HCT116 (cell line): ENCODE measurements at regions not wholly inside any gene's neighbourhood (a gene's known extent, or its start where the extent isn't known, plus 50 kb on each side); places are given as distances from the start of the nearest gene placed in this dataset.

ENCODE experiments used
- ATAC-seq: fragments of 200-7000 bp; cut with Tn5 transposase; 2 replicates; pipeline ENCODE4 v1.9.1; 2020; ENCODE audit warnings: mild to moderate bottlenecking, moderate library complexity
- BruUV-seq: library from RNA; stranded (reverse); fragments of 400-500 nt; replicated peaks from 2 replicates; lab custom pipeline; 2021; lab: Mats Ljungman, UMichigan
- CTCF ChIA-PET: fragments of 300-600 bp; sonication (Branson Sonifier 250); formaldehyde crosslinking; loops from one replicate; lab custom pipeline; 2021; ENCODE audit warnings: antibody characterized with exemption; lab: Charles Lee
- POLR2A ChIA-PET: fragments of 300-600, 350-600 bp; sonication (Branson Sonifier 250); formaldehyde crosslinking; loops from one replicate; lab custom pipeline; 2021; ENCODE audit warnings: antibody characterized with exemption; lab: Charles Lee
- RAD21 ChIA-PET, 2 experiments: fragments of 300-600 bp; sonication (Branson Sonifier 250); formaldehyde crosslinking; loops; one replicate each; lab custom pipeline; 2023; ENCODE audit warnings: low total read pairs in 2 of 2; ENCODE audit not compliant: uncharacterized antibody in 2 of 2, unreplicated experiment in 2 of 2, low non-redundant PET in 1 of 2; lab: Charles Lee
- DNase-seq: peaks from one replicate; pipeline ENCODE4 v3.0.0-alpha.2; 2010; ENCODE audit warnings: low read depth, low spot score
- H2AFZ ChIP-seq: fragments of 200-600 bp; shearing (Covaris generic), sonication (generic); 2 replicates; pipeline ENCODE4 v1.6.1; 2017; ENCODE audit warnings: low read depth, mixed run types, mixed read lengths, antibody characterized with exemption, low read length; ENCODE audit not compliant: poor library complexity, severe bottlenecking
- H3K27ac ChIP-seq: 2 replicates; pipeline ENCODE4 v1.5.1; 2012; ENCODE audit warnings: low read depth, low read length
- H3K27me3 ChIP-seq: fragments of 200-600 bp; sonication (generic); 2 replicates; pipeline ENCODE4 v1.6.1; 2016; ENCODE audit warnings: mixed run types, low read length, mixed read lengths; ENCODE audit not compliant: insufficient read depth
- H3K36me3 ChIP-seq, 2 experiments: fragments of 200-500 bp in 1 of 2; fragments of 200-600 bp in 1 of 2; sonication (Bioruptor generic) in 1 of 2; sonication (generic) in 1 of 2; 2 replicates each; pipeline versions ENCODE4 v1.5.1 to v1.6.1; 2014 to 2016; ENCODE audit warnings: low read length in 2 of 2, inconsistent platforms in 1 of 2, mixed read lengths in 1 of 2, mixed run types in 1 of 2; ENCODE audit not compliant: insufficient read depth in 2 of 2, control insufficient read depth in 1 of 2
- H3K4me1 ChIP-seq, 2 experiments: fragments of 200-600 bp in 1 of 2; sonication (generic) in 1 of 2; 2 replicates each; pipeline versions ENCODE4 v1.5.1 to v1.6.1; 2012 to 2017; ENCODE audit warnings: low read length in 2 of 2, inconsistent platforms in 1 of 2, mild to moderate bottlenecking in 1 of 2, mixed read lengths in 1 of 2, mixed run types in 1 of 2, moderate library complexity in 1 of 2; ENCODE audit not compliant: insufficient read depth in 2 of 2, control insufficient read depth in 1 of 2
- H3K4me2 ChIP-seq: fragments of 200-600 bp; sonication (generic); 2 replicates; pipeline ENCODE4 v1.6.1; 2017; ENCODE audit warnings: mixed run types, low read length, mixed read lengths
- H3K4me3 ChIP-seq, 2 experiments: fragments of 200-600 bp in 1 of 2; sonication (generic) in 1 of 2; replicated peaks in 1 of 2; 2 replicates each; pipeline ENCODE4 v1.5.1; 2011 to 2016; ENCODE audit warnings: low read length in 2 of 2, control low read depth in 1 of 2, low read depth in 1 of 2, mild to moderate bottlenecking in 1 of 2, mixed read lengths in 1 of 2, mixed run types in 1 of 2
- H3K79me2 ChIP-seq: fragments of 200-600 bp; sonication (generic); 2 replicates; pipeline ENCODE4 v1.6.1; 2017; ENCODE audit warnings: mild to moderate bottlenecking, mixed run types, low read length, moderate library complexity, mixed read lengths; ENCODE audit not compliant: insufficient read depth
- H3K9ac ChIP-seq: fragments of 200-600 bp; sonication (generic); 2 replicates; pipeline ENCODE4 v1.6.1; 2016; ENCODE audit warnings: low read length, mixed read lengths
- H3K9me2 ChIP-seq: fragments of 200-600 bp; sonication (generic), shearing (Covaris generic); 2 replicates; pipeline ENCODE4 v1.6.1; 2017; ENCODE audit warnings: mixed run types, mild to moderate bottlenecking, moderate library complexity; ENCODE audit not compliant: insufficient read depth
- H3K9me3 ChIP-seq, 2 experiments: fragments of 200-500 bp in 1 of 2; fragments of 200-600 bp in 1 of 2; sonication (Bioruptor generic) in 1 of 2; sonication (generic) in 1 of 2; 2 replicates each; pipeline ENCODE4 v1.6.1; 2014 to 2017; ENCODE audit warnings: low read length in 2 of 2, mixed read lengths in 2 of 2, inconsistent platforms in 1 of 2, low read depth in 1 of 2, mild to moderate bottlenecking in 1 of 2, mixed run types in 1 of 2, moderate library complexity in 1 of 2; ENCODE audit not compliant: control insufficient read depth in 1 of 2, insufficient read depth in 1 of 2
- H4K20me1 ChIP-seq: fragments of 200-600 bp; sonication (generic), shearing (Covaris generic); 2 replicates; pipeline ENCODE4 v1.6.1; 2017; ENCODE audit warnings: mixed run types, mild to moderate bottlenecking, moderate library complexity; ENCODE audit not compliant: insufficient read depth
- ATF3 ChIP-seq: IDR thresholded peaks from 2 replicates; pipeline ENCODE4 v1.6.1; 2012
- CBX3 ChIP-seq: IDR thresholded peaks from 2 replicates; pipeline ENCODE4 v1.6.1; 2012; ENCODE audit warnings: low read depth
- CEBPB ChIP-seq: IDR thresholded peaks from 2 replicates; pipeline ENCODE4 v1.6.1; 2012; ENCODE audit warnings: low read depth
- ELF1 ChIP-seq: IDR thresholded peaks from 2 replicates; pipeline ENCODE4 v1.6.1; 2012; ENCODE audit warnings: low read depth, borderline replicate concordance
- EZH2 ChIP-seq: fragments of 200-600 bp; sonication (generic); IDR thresholded peaks from 2 replicates; pipeline ENCODE4 v1.6.1; 2017; ENCODE audit warnings: antibody characterized with exemption, mixed run types
- EZH2phosphoT487 ChIP-seq: fragments of 200-600 bp; IDR thresholded peaks from 2 replicates; pipeline ENCODE4 v1.6.1; 2018; ENCODE audit warnings: antibody characterized with exemption, borderline replicate concordance
- FOSL1 ChIP-seq: IDR thresholded peaks from 2 replicates; pipeline ENCODE4 v1.6.1; 2012; ENCODE audit warnings: low read depth
- JUND ChIP-seq: IDR thresholded peaks from 2 replicates; pipeline ENCODE4 v1.6.1; 2012
- POLR2A ChIP-seq: IDR thresholded peaks from 2 replicates; pipeline ENCODE4 v1.7.0; 2011; ENCODE audit warnings: borderline replicate concordance; ENCODE audit not compliant: insufficient read depth, insufficient read length; ENCODE audit errors: extremely low read depth
- POLR2AphosphoS5 ChIP-seq: IDR thresholded peaks from 2 replicates; pipeline ENCODE4 v1.6.1; 2011; ENCODE audit warnings: mild to moderate bottlenecking, low read depth, low read length, moderate library complexity
- REST ChIP-seq: IDR thresholded peaks from 2 replicates; pipeline ENCODE4 v1.6.1; 2012; ENCODE audit warnings: low read depth
- SP1 ChIP-seq: IDR thresholded peaks from 2 replicates; pipeline ENCODE4 v1.6.1; 2012; ENCODE audit warnings: low read depth
- SRF ChIP-seq: IDR thresholded peaks from 2 replicates; pipeline ENCODE4 v1.6.1; 2012; ENCODE audit warnings: low read depth
- TCF7L2 ChIP-seq: IDR thresholded peaks from 2 replicates; pipeline ENCODE4 v1.7.0; 2011; ENCODE audit warnings: borderline replicate concordance, inconsistent platforms; ENCODE audit not compliant: insufficient read depth, insufficient read length; ENCODE audit errors: extremely low read depth
- YY1 ChIP-seq: IDR thresholded peaks from 2 replicates; pipeline ENCODE4 v1.6.1; 2011; ENCODE audit warnings: low read length, low read depth, moderate library complexity, mild to moderate bottlenecking; ENCODE audit not compliant: insufficient replicate concordance; ENCODE audit errors: extremely low read depth
- ZFX ChIP-seq: fragments of 450-650 bp; IDR thresholded peaks from 2 replicates; pipeline ENCODE4 v1.6.1; 2017
- ZNF274 ChIP-seq: fragments of 200-500 bp; sonication (Bioruptor generic); IDR thresholded peaks from 2 replicates; pipeline ENCODE4 v1.6.1; 2014; ENCODE audit warnings: mild to moderate bottlenecking, low read depth, low read length, inconsistent platforms
- intact Hi-C: fragments of 100-400 bp; cut with micrococcal nuclease; formaldehyde crosslinking; loops from 2 replicates; pipeline ENCODE4 v1.10.0; 2022

GRCh38 chr11:97732011-97732632 lies 1288.6 kb upstream of the CNTN5 start (continued):
- TF ChIP-seq TCF7L2: no peak
- no peak for TF ChIP-seq ATF3
- no peak for TF ChIP-seq ELF1

GRCh38 chr11:97738751-97739150 lies 1282.0 kb upstream of the CNTN5 start:
- intact Hi-C loops: no loop called here
- H3K9me3 ChIP-seq: peaks cover 5 to 13% of the 10 kb centered on the region in 2 experiments; a peak in 2 of 4 replicates
- H3K4me1 ChIP-seq: no peaks in the 10 kb centered on the region
- ATAC-seq: no peak
- POLR2A ChIA-PET: no interaction called here
- no peaks in the 10 kb centered on the region for H3K9me2 ChIP-seq
- no peaks in the 10 kb centered on the region for H4K20me1 ChIP-seq
- TF ChIP-seq POLR2AphosphoS5: no peak
- no peak for TF ChIP-seq EZH2phosphoT487
- no peak for TF ChIP-seq CEBPB
- no peak for TF ChIP-seq SRF
- no peak for TF ChIP-seq ZFX
- no peak for TF ChIP-seq ZNF274
- TF ChIP-seq SP1: no peak
- TF ChIP-seq ELF1: no peak
- TF ChIP-seq REST: no peak
- TF ChIP-seq EZH2: no peak
- no peak for TF ChIP-seq ATF3
- TF ChIP-seq CBX3: no peak
- no peak for TF ChIP-seq YY1
- TF ChIP-seq JUND: no peak
- no peak for TF ChIP-seq POLR2A
- no peak for TF ChIP-seq FOSL1
- TF ChIP-seq, all 23 proteins: peak for 0
- CTCF ChIA-PET: no interaction called here
- H3K4me2 ChIP-seq: no peak overlapping the region
- H2AFZ ChIP-seq: no peak overlapping the region
- no peaks in the 10 kb centered on the region for H3K36me3 ChIP-seq
- BruUV-seq: no TSS peak
- no peaks in the 10 kb centered on the region for H3K79me2 ChIP-seq
- DNase-seq: no peak
- RAD21 ChIA-PET: no interaction called here
- no peak overlapping the region for H3K9ac ChIP-seq
- H3K4me3 ChIP-seq: no peak overlapping the region
- H3K27me3 ChIP-seq: no peaks in the 10 kb centered on the region
- no peak overlapping the region for H3K27ac ChIP-seq
